CD14-positive monocyte (primary cell): ENCODE measurements at regions not wholly inside any gene's neighbourhood (a gene's known extent, or its start where the extent isn't known, plus 50 kb on each side); places are given as distances from the start of the nearest gene placed in this dataset.

Experiments
- DNase-seq, 3 donors: peaks; one replicate each; pipeline ENCODE4 v3.0.0-alpha.2; 2011 to 2022
- H2AFZ ChIP-seq: 2 replicates; pipeline ENCODE4 v1.6.0; 2012; ENCODE audit warnings: mild to moderate bottlenecking, low read depth, low read length, inconsistent platforms; ENCODE audit not compliant: insufficient read depth, poor library complexity, severe bottlenecking
- H3K27ac ChIP-seq, 2 donors: 1 replicate in 1 of 2; 2 replicates in 1 of 2; pipeline ENCODE4 v1.5.1; 2012 to 2013; ENCODE audit warnings: low read length in 2 of 2, control low read depth in 1 of 2, inconsistent platforms in 1 of 2, low read depth in 1 of 2, mild to moderate bottlenecking in 1 of 2
- H3K27me3 ChIP-seq, 2 donors: one replicate each; pipeline versions ENCODE4 v1.6.0 to v1.6.1; 2011 to 2013; ENCODE audit warnings: low read length in 2 of 2; ENCODE audit not compliant: control insufficient read depth in 2 of 2, insufficient read depth in 2 of 2
- H3K36me3 ChIP-seq, 2 donors: replicated peaks in 1 of 2; 1 replicate in 1 of 2; 2 replicates in 1 of 2; pipeline versions ENCODE4 v1.5.1 to v1.6.1; 2012 to 2013; ENCODE audit warnings: low read length in 2 of 2, control low read depth in 1 of 2, inconsistent platforms in 1 of 2, mild to moderate bottlenecking in 1 of 2; ENCODE audit not compliant: insufficient read depth in 2 of 2, control insufficient read depth in 1 of 2
- H3K4me1 ChIP-seq, 2 donors: 1 replicate in 1 of 2; 2 replicates in 1 of 2; pipeline versions ENCODE4 v1.5.1 to v1.6.1; 2012 to 2013; ENCODE audit warnings: low read length in 2 of 2, control low read depth in 1 of 2, inconsistent platforms in 1 of 2, mild to moderate bottlenecking in 1 of 2, moderate library complexity in 1 of 2; ENCODE audit not compliant: insufficient read depth in 2 of 2, control insufficient read depth in 1 of 2
- H3K4me2 ChIP-seq: replicated peaks from 2 replicates; pipeline ENCODE3; 2012; ENCODE audit warnings: low read length, moderate library complexity, mild to moderate bottlenecking; ENCODE audit not compliant: poor library complexity, severe bottlenecking; ENCODE audit errors: extremely low read depth
- H3K4me3 ChIP-seq, 3 experiments: fragments of 200-600 bp in 1 of 3; sonication (generic) in 1 of 3; replicated peaks in 1 of 3; 1 replicate in 2 of 3; 2 replicates in 1 of 3; pipeline ENCODE4 v1.5.1; 2011 to 2013; ENCODE audit warnings: low read length in 3 of 3, mild to moderate bottlenecking in 3 of 3, control low read depth in 2 of 3, low read depth in 2 of 3, inconsistent platforms in 1 of 3, moderate library complexity in 1 of 3
- H3K79me2 ChIP-seq: 2 replicates; pipeline ENCODE4 v1.6.0; 2012; ENCODE audit warnings: mild to moderate bottlenecking, control low read depth, inconsistent platforms, low read length, moderate library complexity; ENCODE audit not compliant: insufficient read depth
- H3K9ac ChIP-seq: 2 replicates; pipeline ENCODE4 v1.6.0; 2017; ENCODE audit warnings: low read length, mild to moderate bottlenecking; ENCODE audit not compliant: insufficient read depth, poor library complexity, severe bottlenecking
- H3K9me3 ChIP-seq, 2 donors: replicated peaks in 1 of 2; 1 replicate in 1 of 2; 2 replicates in 1 of 2; pipeline versions ENCODE4 v1.5.1 to v1.6.1; 2012 to 2013; ENCODE audit warnings: low read length in 2 of 2, control low read depth in 1 of 2; ENCODE audit not compliant: control insufficient read depth in 1 of 2, insufficient read depth in 1 of 2
- H4K20me1 ChIP-seq: 2 replicates; pipeline ENCODE4 v1.6.0; 2012; ENCODE audit warnings: mild to moderate bottlenecking, low read length, control low read depth, moderate library complexity; ENCODE audit not compliant: insufficient read depth
- H3K27ac Mint-ChIP-seq, 7 donors: one replicate each; pipeline ENCODE4 v1.8.0; 2020; ENCODE audit warnings: mild to moderate bottlenecking in 7 of 7, mixed read lengths in 7 of 7, moderate library complexity in 6 of 7, inconsistent platforms in 2 of 7
- H3K27me3 Mint-ChIP-seq, 3 donors: one replicate each; pipeline ENCODE4 v1.8.0; 2021 to 2022; ENCODE audit warnings: low read depth in 3 of 3, mild to moderate bottlenecking in 3 of 3, mixed read lengths in 3 of 3, moderate library complexity in 3 of 3, inconsistent platforms in 1 of 3
- H3K36me3 Mint-ChIP-seq, 2 donors: one replicate each; pipeline ENCODE4 v1.8.0; 2020; ENCODE audit warnings: mixed read lengths in 2 of 2, inconsistent platforms in 1 of 2, mild to moderate bottlenecking in 1 of 2
- H3K4me1 Mint-ChIP-seq: one replicate; pipeline ENCODE4 v1.8.0; 2020; ENCODE audit warnings: mild to moderate bottlenecking, mixed read lengths
- H3K4me3 Mint-ChIP-seq, 2 donors: one replicate each; pipeline ENCODE4 v1.8.0; 2020; ENCODE audit warnings: mild to moderate bottlenecking in 2 of 2, mixed read lengths in 2 of 2, moderate library complexity in 1 of 2
- H3K9me3 Mint-ChIP-seq, 7 donors: one replicate each; pipeline ENCODE4 v1.8.0; 2020 to 2022; ENCODE audit warnings: mixed read lengths in 7 of 7, mild to moderate bottlenecking in 6 of 7, moderate library complexity in 6 of 7, inconsistent platforms in 2 of 7
- CTCF ChIP-seq: fragments of 200-600 bp; IDR thresholded peaks from one replicate; pipeline ENCODE4 v1.8.0; 2022; ENCODE audit warnings: antibody characterized with exemption, mild to moderate bottlenecking
- WGBS: methylation state at CpG from one replicate; pipeline ENCODE4 v1.1.5; 2013; ENCODE audit warnings: missing lambda C conversion rate; ENCODE audit not compliant: insufficient coverage; 5-methylcytosine and 5-hydroxymethylcytosine counted together
- intact Hi-C, 2 donors: fragments of 100-400 bp; cut with micrococcal nuclease; formaldehyde crosslinking; loops; one replicate each; pipeline versions ENCODE4 v1.15.0 to v1.15.1; 2023

- no peaks in the 10 kb centered on the region for H4K20me1 ChIP-seq
- H3K36me3 Mint-ChIP-seq = no peaks in the 10 kb centered on the region
- H2AFZ ChIP-seq = no peak overlapping the region
- H3K4me1 Mint-ChIP-seq = no peaks in the 10 kb centered on the region
- no peaks in the 10 kb centered on the region for H3K27me3 Mint-ChIP-seq
- H3K9me3 ChIP-seq = no peaks in the 10 kb centered on the region
- no peak overlapping the region for H3K4me3 ChIP-seq
- intact Hi-C loops = no loop called here
- no peaks in the 10 kb centered on the region for H3K9me3 Mint-ChIP-seq
- no peaks in the 10 kb centered on the region for H3K36me3 ChIP-seq
- H3K4me1 ChIP-seq = no peaks in the 10 kb centered on the region
- H3K79me2 ChIP-seq = no peaks in the 10 kb centered on the region
- TF ChIP-seq CTCF = no peak
- no peak for DNase-seq
- no peak overlapping the region for H3K4me2 ChIP-seq
- no peak overlapping the region for H3K4me3 Mint-ChIP-seq
- H3K27ac Mint-ChIP-seq = no peak overlapping the region
- H3K27ac ChIP-seq = no peak overlapping the region
- no peak overlapping the region for H3K9ac ChIP-seq
- no peaks in the 10 kb centered on the region for H3K27me3 ChIP-seq
Measured at GRCh38 chr15:95921404-95921803, 409.1 kb upstream of the NR2F2 start.

GRCh38 chr15:95922431-95922830, 408.1 kb upstream of the NR2F2 start:
- Histone ChIP-seq H3K79me2 (no peaks in the 10 kb centered on the region), H3K4me1 (no peaks in the 10 kb centered on the region), H3K9ac (no peak overlapping the region), H3K36me3 (no peaks in the 10 kb centered on the region), H2AFZ (no peak overlapping the region), H3K4me3 (no peak overlapping the region), H3K4me2 (no peak overlapping the region), H3K27me3 (no peaks in the 10 kb centered on the region), H3K27ac (no peak overlapping the region), H3K9me3 (no peaks in the 10 kb centered on the region), H4K20me1 (no peaks in the 10 kb centered on the region)
- H3K27ac Mint-ChIP-seq = peak overlapping the region in 1 of 7 donors; percentile 28
- no peak for DNase-seq
- no peak for TF ChIP-seq CTCF
- no peaks in the 10 kb centered on the region for H3K36me3 Mint-ChIP-seq
- intact Hi-C loops = no loop called here
- WGBS = 94% methylated on average over 7 of the region's 7 CpGs
- H3K9me3 Mint-ChIP-seq = no peaks in the 10 kb centered on the region
- no peak overlapping the region for H3K4me3 Mint-ChIP-seq
- no peaks in the 10 kb centered on the region for H3K4me1 Mint-ChIP-seq
- H3K27me3 Mint-ChIP-seq = no peaks in the 10 kb centered on the region
